A673 (cell line): ENCODE measurements at regions not wholly inside any gene's neighbourhood (a gene's known extent, or its start where the extent isn't known, plus 50 kb on each side); places are given as distances from the start of the nearest gene placed in this dataset.

Source experiments
- BruUV-seq: library from RNA; stranded (reverse); fragments of 400-500 nt; replicated peaks from 2 replicates; lab custom pipeline; 2021; lab: Mats Ljungman, UMichigan
- CTCF ChIA-PET: fragments of 300-600 bp; sonication (Branson Sonifier 250); formaldehyde crosslinking; loops from one replicate; lab custom pipeline; 2022; ENCODE audit warnings: antibody characterized with exemption; lab: Charles Lee
- POLR2A ChIA-PET: fragments of 300-600 bp; sonication (Branson Sonifier 250); formaldehyde crosslinking; loops from one replicate; lab custom pipeline; 2022; ENCODE audit warnings: antibody characterized with exemption; ENCODE audit not compliant: low non-redundant PET; lab: Charles Lee
- DNase-seq: peaks from one replicate; pipeline ENCODE4 v3.0.0-alpha.2; 2015; ENCODE audit warnings: low spot score
- H3K27ac ChIP-seq: fragments of 200-600 bp; sonication (generic); 2 replicates; pipeline ENCODE4 v1.5.1; 2016; ENCODE audit warnings: mixed run types, low read depth, mild to moderate bottlenecking, mixed read lengths, antibody characterized with exemption, low read length; ENCODE audit not compliant: poor library complexity, severe bottlenecking
- H3K27me3 ChIP-seq: fragments of 200-600 bp; sonication (generic); replicated peaks from 2 replicates; pipeline ENCODE4 v1.6.1; 2017; ENCODE audit warnings: mixed run types, low read depth, mild to moderate bottlenecking, mixed read lengths, antibody characterized with exemption, low read length; ENCODE audit not compliant: insufficient read depth, poor library complexity
- H3K36me3 ChIP-seq: fragments of 200-600 bp; sonication (generic); 2 replicates; pipeline ENCODE4 v1.6.1; 2016; ENCODE audit warnings: mixed run types, mild to moderate bottlenecking, mixed read lengths, antibody characterized with exemption, low read length; ENCODE audit not compliant: insufficient read depth, poor library complexity, severe bottlenecking
- H3K4me1 ChIP-seq: fragments of 200-600 bp; sonication (generic); 2 replicates; pipeline ENCODE4 v1.6.1; 2017; ENCODE audit warnings: mixed run types, mild to moderate bottlenecking, mixed read lengths, antibody characterized with exemption, low read length; ENCODE audit not compliant: insufficient read depth, poor library complexity, severe bottlenecking
- H3K4me3 ChIP-seq: fragments of 200-600 bp; sonication (generic); 2 replicates; pipeline ENCODE4 v1.5.1; 2016; ENCODE audit warnings: low read depth, mixed run types, mild to moderate bottlenecking, mixed read lengths, low read length; ENCODE audit not compliant: poor library complexity, severe bottlenecking
- H3K9me3 ChIP-seq: fragments of 200-600 bp; sonication (generic); 2 replicates; pipeline ENCODE4 v1.6.1; 2016; ENCODE audit warnings: mixed run types, low read depth, mild to moderate bottlenecking, mixed read lengths, antibody characterized with exemption, low read length; ENCODE audit not compliant: poor library complexity, severe bottlenecking
- EZH2 ChIP-seq: fragments of 200-600 bp; sonication (generic); IDR thresholded peaks from 2 replicates; pipeline ENCODE4 v1.6.1; 2017; ENCODE audit warnings: borderline replicate concordance, low read depth, mild to moderate bottlenecking, mixed read lengths, antibody characterized with exemption, low read length; ENCODE audit not compliant: poor library complexity, severe bottlenecking
- intact Hi-C: fragments of 100-400 bp; cut with micrococcal nuclease; formaldehyde crosslinking; loops from one replicate; pipeline ENCODE4 v1.10.0; 2022; ENCODE audit not compliant: unreplicated experiment
- TF ChIP-seq, protein P1 (sequence below): fragments of 300-800, 200-600 bp; sonication (generic); conservative IDR thresholded peaks from 2 replicates; pipeline ENCODE4 v1.5.1; 2017; ENCODE audit warnings: low read depth, mild to moderate bottlenecking, antibody characterized with exemption, low read length, moderate library complexity, mixed read lengths

DNA sequence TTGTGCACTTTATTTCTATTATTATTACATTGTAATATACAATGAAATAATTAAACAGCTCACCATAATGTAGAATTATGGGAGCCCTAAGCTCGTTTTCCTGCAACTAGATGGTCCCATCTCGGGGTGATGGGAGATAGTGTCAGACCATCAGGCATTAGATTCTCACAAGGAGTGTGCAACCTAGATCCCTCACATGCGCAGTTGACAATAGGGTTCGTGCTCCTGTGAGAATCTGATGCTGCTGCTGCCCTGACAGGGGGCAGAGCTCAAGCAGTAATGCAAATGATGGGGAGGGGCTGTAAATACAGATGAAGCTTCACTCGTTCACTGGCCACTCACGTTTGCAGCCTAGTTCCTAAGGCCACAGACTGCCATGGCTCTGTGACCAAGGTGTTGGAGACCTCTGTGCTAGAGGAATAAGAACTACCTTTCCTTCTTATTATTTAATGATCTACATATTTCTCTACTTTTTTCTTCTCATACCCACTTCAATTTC, 492.9 kb upstream of the INTU start:
- BruUV-seq: no TSS peak
- POLR2A ChIA-PET: interaction anchor here (0.6 kb wide), 1 partner anchor 121 kb away, joined by 3 read pairs; no protein-coding TSS in a partner anchor
- H3K9me3 ChIP-seq: no peaks in the 10 kb centered on the region
- CTCF ChIA-PET: no interaction called here
- intact Hi-C loops: no loop called here
- H3K27ac ChIP-seq: no peak overlapping the region
- H3K4me3 ChIP-seq: no peak overlapping the region
- H3K4me1 ChIP-seq: no peaks in the 10 kb centered on the region
- no peaks in the 10 kb centered on the region for H3K27me3 ChIP-seq
- TF ChIP-seq, protein P1, sequence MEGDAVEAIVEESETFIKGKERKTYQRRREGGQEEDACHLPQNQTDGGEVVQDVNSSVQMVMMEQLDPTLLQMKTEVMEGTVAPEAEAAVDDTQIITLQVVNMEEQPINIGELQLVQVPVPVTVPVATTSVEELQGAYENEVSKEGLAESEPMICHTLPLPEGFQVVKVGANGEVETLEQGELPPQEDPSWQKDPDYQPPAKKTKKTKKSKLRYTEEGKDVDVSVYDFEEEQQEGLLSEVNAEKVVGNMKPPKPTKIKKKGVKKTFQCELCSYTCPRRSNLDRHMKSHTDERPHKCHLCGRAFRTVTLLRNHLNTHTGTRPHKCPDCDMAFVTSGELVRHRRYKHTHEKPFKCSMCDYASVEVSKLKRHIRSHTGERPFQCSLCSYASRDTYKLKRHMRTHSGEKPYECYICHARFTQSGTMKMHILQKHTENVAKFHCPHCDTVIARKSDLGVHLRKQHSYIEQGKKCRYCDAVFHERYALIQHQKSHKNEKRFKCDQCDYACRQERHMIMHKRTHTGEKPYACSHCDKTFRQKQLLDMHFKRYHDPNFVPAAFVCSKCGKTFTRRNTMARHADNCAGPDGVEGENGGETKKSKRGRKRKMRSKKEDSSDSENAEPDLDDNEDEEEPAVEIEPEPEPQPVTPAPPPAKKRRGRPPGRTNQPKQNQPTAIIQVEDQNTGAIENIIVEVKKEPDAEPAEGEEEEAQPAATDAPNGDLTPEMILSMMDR: no peak
- no peak for TF ChIP-seq EZH2
- no peaks in the 10 kb centered on the region for H3K36me3 ChIP-seq
- DNase-seq: no peak

DNA sequence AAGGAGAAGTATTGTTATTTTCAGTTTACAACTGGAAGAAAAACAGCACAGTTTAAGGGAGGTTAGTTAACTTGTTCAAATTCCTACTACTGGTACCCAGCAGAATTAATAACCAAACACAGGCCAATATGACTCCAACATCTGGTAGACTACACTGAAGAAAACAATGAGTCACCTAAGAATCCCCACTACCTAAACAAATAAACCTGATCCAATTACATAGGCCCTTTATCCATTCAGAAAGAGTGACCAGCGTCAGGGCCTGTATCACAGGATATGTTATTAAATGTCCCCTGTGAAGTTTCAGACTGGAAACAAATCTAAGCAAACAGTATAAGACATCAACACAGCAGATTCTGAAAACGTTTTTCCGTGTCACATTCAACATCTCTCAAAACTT, 492.5 kb upstream of the INTU start:
- no peaks in the 10 kb centered on the region for H3K27me3 ChIP-seq
- ChIA-PET POLR2A (no interaction called here), CTCF (no interaction called here)
- no TSS peak for BruUV-seq
- no peaks in the 10 kb centered on the region for H3K9me3 ChIP-seq
- no peak overlapping the region for H3K4me3 ChIP-seq
- intact Hi-C loops: no loop called here
- TF ChIP-seq EZH2: no peak
- TF ChIP-seq, protein P1: no peak
- no peak for DNase-seq
- no peaks in the 10 kb centered on the region for H3K36me3 ChIP-seq
- no peak overlapping the region for H3K27ac ChIP-seq
- H3K4me1 ChIP-seq: no peaks in the 10 kb centered on the region

DNA sequence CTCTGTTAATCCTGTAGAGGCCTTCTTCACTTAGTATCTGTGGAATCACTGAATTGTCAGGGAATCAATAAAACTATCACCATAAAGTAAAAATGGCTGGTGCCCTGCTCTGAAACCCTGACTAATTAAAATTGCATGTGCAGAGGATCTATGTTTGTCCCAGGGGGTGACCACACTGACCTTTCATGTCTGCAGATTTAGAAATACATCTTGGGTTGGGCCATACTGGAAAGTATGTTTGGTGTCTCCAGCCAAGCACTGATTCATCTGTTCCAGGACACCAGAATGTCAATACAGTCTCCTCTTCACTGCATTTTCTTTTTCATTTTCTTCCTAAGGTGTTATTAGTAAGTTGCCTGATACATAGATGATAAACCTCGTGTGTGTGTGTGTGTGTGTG, 490.9 kb upstream of the INTU start:
- no TSS peak for BruUV-seq
- Histone ChIP-seq H3K9me3 (no peaks in the 10 kb centered on the region), H3K36me3 (no peaks in the 10 kb centered on the region), H3K27ac (no peak overlapping the region), H3K4me1 (no peaks in the 10 kb centered on the region), H3K27me3 (no peaks in the 10 kb centered on the region), H3K4me3 (no peak overlapping the region)
- ChIA-PET CTCF (no interaction called here), POLR2A (no interaction called here)
- no peak for DNase-seq
- intact Hi-C loops: no loop called here
- no peak for TF ChIP-seq EZH2
- TF ChIP-seq, protein P1: no peak
